Activated naive CD4-positive, alpha-beta T cell treated with anti-CD3 and anti-CD28 coated beads for 36 hours (primary cell): ENCODE measurements at regions not wholly inside any gene's neighbourhood (a gene's known extent, or its start where the extent isn't known, plus 50 kb on each side); places are given as distances from the start of the nearest gene placed in this dataset.

Experiments
- CTCF ChIA-PET: fragments of 350-600 bp; sonication (Branson Sonifier 250); formaldehyde crosslinking; loops from one replicate; lab custom pipeline; 2021; ENCODE audit warnings: antibody characterized with exemption; lab: Charles Lee
- DNase-seq: peaks from one replicate; pipeline ENCODE4 v3.0.0-alpha.2; 2020
- H3K27ac Mint-ChIP-seq: one replicate; pipeline ENCODE4 v1.8.0; 2021; ENCODE audit warnings: mild to moderate bottlenecking, mixed read lengths
- H3K27me3 Mint-ChIP-seq: one replicate; pipeline ENCODE4 v1.8.0; 2021; ENCODE audit warnings: low read depth, mixed read lengths
- H3K36me3 Mint-ChIP-seq: one replicate; pipeline ENCODE4 v1.8.0; 2021; ENCODE audit warnings: low read depth, mixed read lengths
- H3K4me1 Mint-ChIP-seq: one replicate; pipeline ENCODE4 v1.8.0; 2021; ENCODE audit warnings: low read depth, mixed read lengths
- H3K4me3 Mint-ChIP-seq: one replicate; pipeline ENCODE4 v1.8.0; 2021; ENCODE audit warnings: mild to moderate bottlenecking, moderate library complexity, mixed read lengths
- H3K9me3 Mint-ChIP-seq: one replicate; pipeline ENCODE4 v1.8.0; 2021; ENCODE audit warnings: mixed read lengths
- intact Hi-C: fragments of 100-400 bp; cut with micrococcal nuclease; formaldehyde crosslinking; loops from one replicate; pipeline ENCODE4 v1.15.1; 2023

DNA sequence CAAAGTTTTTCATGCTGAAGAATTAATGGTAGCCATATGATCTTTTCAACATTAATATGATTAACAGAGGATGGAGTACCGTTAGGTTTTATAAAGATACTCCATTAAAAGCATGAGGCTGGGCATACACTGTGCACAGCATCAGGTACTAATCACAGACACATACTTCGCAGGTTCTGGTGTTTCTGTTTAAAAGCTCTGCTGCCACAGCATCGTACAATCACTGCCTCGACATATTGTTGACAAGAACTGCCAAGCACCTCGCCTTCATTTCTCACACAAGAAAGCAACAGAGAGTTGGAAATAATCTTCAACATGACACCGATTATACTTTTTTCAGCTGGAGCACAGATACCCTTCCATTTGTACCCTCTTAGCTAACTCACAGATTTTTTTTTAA is 753.4 kb upstream of the FAM241A start:
- H3K27ac Mint-ChIP-seq: no peak overlapping the region
- no peaks in the 10 kb centered on the region for H3K4me1 Mint-ChIP-seq
- H3K36me3 Mint-ChIP-seq: no peaks in the 10 kb centered on the region
- intact Hi-C loops: no loop called here
- H3K27me3 Mint-ChIP-seq: no peaks in the 10 kb centered on the region
- no peak for DNase-seq
- H3K4me3 Mint-ChIP-seq: no peak overlapping the region
- CTCF ChIA-PET: no interaction called here
- H3K9me3 Mint-ChIP-seq: peaks cover 7% of the 10 kb centered on the region

DNA sequence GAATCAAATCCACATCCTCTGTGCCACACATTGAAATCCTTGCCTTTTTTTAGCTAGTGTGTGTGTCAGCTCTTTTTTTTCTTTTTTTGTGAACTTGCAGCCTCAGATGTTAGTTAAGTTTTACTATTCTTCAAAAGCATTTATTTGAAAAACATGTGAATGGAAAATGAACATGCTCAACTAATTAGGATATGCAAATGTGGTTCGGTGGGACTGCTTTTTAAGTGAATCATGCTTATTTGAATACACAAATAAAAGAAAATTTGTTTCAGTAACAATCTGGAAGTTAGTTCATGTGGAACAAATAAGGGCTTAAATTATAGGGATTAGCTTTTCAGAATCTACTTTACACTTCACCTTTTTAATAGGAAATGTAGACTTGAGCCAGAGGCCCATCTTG is 751.5 kb upstream of the FAM241A start:
- CTCF ChIA-PET: no interaction called here
- peaks cover 10% of the 10 kb centered on the region for H3K9me3 Mint-ChIP-seq

GRCh38 chr4:111398906-111399330 is 746.3 kb upstream of the FAM241A start:
- CTCF ChIA-PET: no interaction called here
- no peaks in the 10 kb centered on the region for H3K36me3 Mint-ChIP-seq
- no peak for DNase-seq
- no peaks in the 10 kb centered on the region for H3K27me3 Mint-ChIP-seq
- H3K4me1 Mint-ChIP-seq: no peaks in the 10 kb centered on the region
- no peak overlapping the region for H3K27ac Mint-ChIP-seq
- H3K4me3 Mint-ChIP-seq: no peak overlapping the region
- H3K9me3 Mint-ChIP-seq: peaks cover 5% of the 10 kb centered on the region
- intact Hi-C loops: no loop called here

More for the DNA sequence above, 751.5 kb upstream of the FAM241A start:
- Mint-ChIP-seq H3K4me1 (no peaks in the 10 kb centered on the region), H3K27me3 (no peaks in the 10 kb centered on the region), H3K36me3 (no peaks in the 10 kb centered on the region), H3K4me3 (no peak overlapping the region), H3K27ac (no peak overlapping the region)
- intact Hi-C loops: no loop called here
- DNase-seq: no peak

- no peaks in the 10 kb centered on the region for H3K4me1 Mint-ChIP-seq
- no peaks in the 10 kb centered on the region for H3K27me3 Mint-ChIP-seq
- no peak for DNase-seq
- H3K36me3 Mint-ChIP-seq: no peaks in the 10 kb centered on the region
- intact Hi-C loops: no loop called here
- H3K4me3 Mint-ChIP-seq: no peak overlapping the region
- peaks cover 5% of the 10 kb centered on the region for H3K9me3 Mint-ChIP-seq
- CTCF ChIA-PET: no interaction called here
- H3K27ac Mint-ChIP-seq: no peak overlapping the region
These were observed 745.6 kb upstream of the FAM241A start for GRCh38 chr4:111399623-111400022.

GRCh38 chr4:111400741-111401140 is 744.5 kb upstream of the FAM241A start:
- intact Hi-C loops: no loop called here
- DNase-seq: no peak
- Mint-ChIP-seq H3K4me3 (no peak overlapping the region), H3K27me3 (no peaks in the 10 kb centered on the region), H3K4me1 (no peaks in the 10 kb centered on the region), H3K9me3 (peaks cover 3% of the 10 kb centered on the region), H3K27ac (no peak overlapping the region), H3K36me3 (no peaks in the 10 kb centered on the region)
- CTCF ChIA-PET: no interaction called here

DNA sequence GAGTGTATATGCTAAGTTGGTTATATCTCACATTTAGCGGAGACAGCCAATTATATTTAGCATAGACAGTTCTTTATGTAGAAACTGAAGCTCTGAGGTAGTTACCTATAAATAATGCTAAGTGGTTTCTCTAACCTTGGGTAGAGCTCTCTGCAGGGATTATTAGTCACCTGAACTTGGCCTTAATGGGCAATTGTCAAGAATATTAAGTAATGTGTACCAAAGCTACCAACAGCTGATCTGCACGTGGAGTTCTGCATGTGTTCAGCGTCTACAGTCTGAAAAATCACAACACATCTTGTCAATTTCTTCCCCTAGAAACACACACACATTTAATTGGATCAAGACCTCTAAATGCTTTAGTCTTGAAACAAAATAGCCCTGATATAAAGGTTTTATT is 740.6 kb upstream of the FAM241A start:
- CTCF ChIA-PET: no interaction called here
- no peak overlapping the region for H3K27ac Mint-ChIP-seq
- intact Hi-C loops: no loop called here
- no peak for DNase-seq
- H3K36me3 Mint-ChIP-seq: no peaks in the 10 kb centered on the region
- H3K9me3 Mint-ChIP-seq: peaks cover 6% of the 10 kb centered on the region
- H3K4me1 Mint-ChIP-seq: no peaks in the 10 kb centered on the region
- H3K4me3 Mint-ChIP-seq: no peak overlapping the region
- H3K27me3 Mint-ChIP-seq: no peaks in the 10 kb centered on the region

DNA sequence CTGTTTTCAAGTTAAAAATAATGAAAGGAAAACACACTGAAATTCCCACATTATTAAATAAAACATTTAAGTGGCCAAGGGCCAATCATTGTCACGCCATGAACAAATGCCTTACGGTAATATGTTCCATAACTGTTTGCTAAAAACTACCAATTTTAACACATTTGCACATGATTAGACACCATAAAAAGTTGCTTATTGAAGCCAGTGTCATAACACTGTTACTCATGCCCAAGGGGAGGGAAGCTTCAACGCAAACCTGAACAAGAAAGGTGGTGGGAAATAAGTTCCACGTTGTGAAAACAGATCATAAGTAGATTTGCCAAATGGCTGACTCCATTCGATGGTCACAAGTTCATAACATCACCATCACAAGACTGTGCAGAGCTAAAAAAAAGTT is 739.3 kb upstream of the FAM241A start:
- CTCF ChIA-PET: no interaction called here
- Mint-ChIP-seq H3K4me1 (no peaks in the 10 kb centered on the region), H3K9me3 (peaks cover 9% of the 10 kb centered on the region), H3K27me3 (no peaks in the 10 kb centered on the region), H3K36me3 (no peaks in the 10 kb centered on the region), H3K27ac (no peak overlapping the region), H3K4me3 (no peak overlapping the region)
- intact Hi-C loops: no loop called here
- no peak for DNase-seq

GRCh38 chr4:111410571-111410970 is 734.7 kb upstream of the FAM241A start:
- DNase-seq: no peak
- no peaks in the 10 kb centered on the region for H3K27me3 Mint-ChIP-seq
- H3K4me1 Mint-ChIP-seq: no peaks in the 10 kb centered on the region
- intact Hi-C loops: no loop called here
- no peak overlapping the region for H3K4me3 Mint-ChIP-seq
- CTCF ChIA-PET: no interaction called here
- peaks cover 10% of the 10 kb centered on the region for H3K9me3 Mint-ChIP-seq
- H3K36me3 Mint-ChIP-seq: peaks cover 1% of the 10 kb centered on the region
- H3K27ac Mint-ChIP-seq: no peak overlapping the region

DNA sequence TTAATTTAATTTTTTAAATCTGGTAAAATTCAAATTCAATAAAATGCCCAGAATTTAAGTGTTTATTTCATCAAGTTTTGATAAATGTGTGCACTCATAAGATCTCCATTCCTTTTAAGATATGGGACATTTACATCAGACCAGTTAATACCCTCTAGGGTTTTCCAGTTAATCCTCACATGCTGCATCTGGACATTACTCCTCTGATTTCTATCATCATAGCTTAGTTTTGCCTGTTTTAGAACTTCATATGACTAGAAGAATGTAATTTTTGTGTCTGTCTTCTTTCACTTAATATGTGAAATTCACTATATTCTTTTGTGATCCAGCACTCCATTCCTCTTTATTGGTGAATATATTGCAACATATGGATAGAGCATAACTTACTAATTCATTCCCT is 727.7 kb upstream of the FAM241A start:
- no peaks in the 10 kb centered on the region for H3K27me3 Mint-ChIP-seq
- intact Hi-C loops: no loop called here

GRCh38 chr4:111433441-111433840 is 711.8 kb upstream of the FAM241A start:
- CTCF ChIA-PET: interaction anchor here (0.7 kb wide), 1 partner anchor 8 kb away, joined by 3 read pairs; no protein-coding TSS in a partner anchor
- Mint-ChIP-seq H3K36me3 (no peaks in the 10 kb centered on the region), H3K27ac (no peak overlapping the region), H3K9me3 (peaks cover 13% of the 10 kb centered on the region), H3K4me1 (no peaks in the 10 kb centered on the region), H3K4me3 (no peak overlapping the region), H3K27me3 (no peaks in the 10 kb centered on the region)
- intact Hi-C loops: no loop called here
- DNase-seq: no peak

More for the DNA sequence above, 727.7 kb upstream of the FAM241A start:
- Mint-ChIP-seq H3K4me3 (no peak overlapping the region), H3K36me3 (no peaks in the 10 kb centered on the region), H3K9me3 (peaks cover 2% of the 10 kb centered on the region), H3K4me1 (no peaks in the 10 kb centered on the region), H3K27ac (no peak overlapping the region)
- CTCF ChIA-PET: no interaction called here
- DNase-seq: no peak

DNA sequence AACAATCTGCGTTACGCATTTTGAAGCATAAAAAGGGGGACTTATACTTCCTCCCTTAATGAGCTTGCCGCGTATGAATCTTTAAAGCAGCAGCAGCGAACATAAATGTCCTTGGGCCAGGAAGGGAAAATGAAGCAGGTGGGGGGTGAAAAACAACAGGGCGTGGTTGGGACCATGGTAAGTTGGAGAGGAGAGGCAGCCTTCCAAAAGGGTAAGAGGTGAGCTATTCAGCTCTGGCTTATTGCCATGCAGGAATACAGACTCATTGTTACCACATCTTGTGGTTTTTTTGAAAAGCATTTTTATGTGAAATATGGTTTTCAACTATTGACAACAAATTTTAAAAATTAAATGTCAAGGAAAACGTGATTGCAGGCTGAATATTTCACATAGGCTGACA is 710.7 kb upstream of the FAM241A start:
- Mint-ChIP-seq H3K4me1 (no peaks in the 10 kb centered on the region), H3K27ac (no peak overlapping the region), H3K9me3 (peaks cover 16% of the 10 kb centered on the region), H3K4me3 (no peak overlapping the region), H3K27me3 (no peaks in the 10 kb centered on the region), H3K36me3 (no peaks in the 10 kb centered on the region)
- intact Hi-C loops: no loop called here
- CTCF ChIA-PET: interaction anchor here (0.7 kb wide), 1 partner anchor 21 kb away, joined by 3 read pairs; no protein-coding TSS in a partner anchor
- DNase-seq: no peak

- H3K27me3 Mint-ChIP-seq: no peaks in the 10 kb centered on the region
- no peaks in the 10 kb centered on the region for H3K4me1 Mint-ChIP-seq
- CTCF ChIA-PET: no interaction called here
- no peak overlapping the region for H3K27ac Mint-ChIP-seq
- peaks cover 11% of the 10 kb centered on the region for H3K9me3 Mint-ChIP-seq
- H3K4me3 Mint-ChIP-seq: no peak overlapping the region
- intact Hi-C loops: no loop called here
- H3K36me3 Mint-ChIP-seq: no peaks in the 10 kb centered on the region
- DNase-seq: no peak
These were observed 709.1 kb upstream of the FAM241A start for GRCh38 chr4:111435986-111436744.

DNA sequence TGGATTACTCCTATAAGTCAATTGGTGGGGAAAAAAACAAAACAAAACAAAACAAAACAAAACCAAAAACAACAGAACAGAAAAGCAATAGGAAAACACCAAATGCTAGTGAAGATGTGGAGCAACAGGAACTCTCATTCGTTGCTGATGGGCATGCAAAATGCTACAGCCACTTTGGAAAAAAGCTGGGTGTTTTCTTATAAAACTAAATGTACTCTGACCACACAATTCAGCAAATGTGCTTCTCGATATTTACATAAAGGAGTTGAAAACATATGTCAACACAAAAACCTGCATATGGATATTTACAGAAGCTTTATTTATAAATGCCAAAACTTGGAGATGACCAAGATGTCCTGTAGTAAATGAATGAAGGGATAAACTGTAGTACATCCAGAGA is 703.6 kb upstream of the FAM241A start:
- Mint-ChIP-seq H3K27ac (no peak overlapping the region), H3K4me3 (no peak overlapping the region), H3K9me3 (peaks cover 4% of the 10 kb centered on the region), H3K4me1 (no peaks in the 10 kb centered on the region), H3K36me3 (no peaks in the 10 kb centered on the region), H3K27me3 (no peaks in the 10 kb centered on the region)
- CTCF ChIA-PET: interaction anchor here (0.6 kb wide), 1 partner anchor 8 kb away, joined by 3 read pairs; no protein-coding TSS in a partner anchor
- intact Hi-C loops: no loop called here
- no peak for DNase-seq
